GM10266 (cell line): ENCODE measurements at regions not wholly inside any gene's neighbourhood (a gene's known extent, or its start where the extent isn't known, plus 50 kb on each side); places are given as distances from the start of the nearest gene placed in this dataset.

ENCODE experiments used
- DNase-seq: peaks from one replicate; pipeline ENCODE4 v3.0.0; 2012; ENCODE audit errors: extremely low spot score
- CTCF ChIP-seq: IDR thresholded peaks from 2 replicates; pipeline ENCODE4 v1.5.1; 2012; ENCODE audit warnings: mild to moderate bottlenecking, low read depth; ENCODE audit not compliant: control insufficient read depth, insufficient read depth; ENCODE audit errors: missing control alignments

DNA sequence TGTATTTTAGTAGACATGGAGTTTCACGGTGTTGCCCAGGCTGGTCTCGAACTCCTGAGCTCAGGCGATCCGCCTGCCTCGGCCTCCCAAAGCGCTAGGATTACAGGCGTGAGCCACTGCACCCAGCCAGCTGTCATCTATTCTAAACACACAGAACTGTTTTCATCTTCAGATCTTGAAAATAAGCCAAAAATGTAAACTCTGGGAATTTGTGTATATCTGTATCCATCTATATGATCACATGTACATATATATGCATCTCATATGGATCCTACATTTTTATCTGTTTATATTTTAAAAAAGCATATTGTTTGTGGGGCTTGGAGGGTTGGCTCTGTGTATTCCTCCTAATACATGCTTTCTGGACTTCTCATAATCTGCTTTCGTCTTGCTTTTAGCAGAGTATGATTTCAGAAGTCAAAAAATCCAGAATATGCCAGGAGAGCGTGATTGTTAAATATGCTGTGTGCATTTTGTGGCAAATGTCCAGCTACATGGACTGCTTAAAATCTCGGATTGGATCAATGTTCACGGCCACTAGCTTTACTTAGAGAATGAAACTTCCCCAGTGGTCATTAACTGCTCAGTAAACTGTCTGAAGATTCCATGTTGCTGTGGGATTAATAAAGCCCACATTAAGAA is 274.4 kb upstream of the IRX1 start:
- DNase-seq = no peak
- TF ChIP-seq CTCF = no peak

GRCh38 chr5:3320317-3320875 is 275.2 kb upstream of the IRX1 start:
- no peak for DNase-seq

DNA sequence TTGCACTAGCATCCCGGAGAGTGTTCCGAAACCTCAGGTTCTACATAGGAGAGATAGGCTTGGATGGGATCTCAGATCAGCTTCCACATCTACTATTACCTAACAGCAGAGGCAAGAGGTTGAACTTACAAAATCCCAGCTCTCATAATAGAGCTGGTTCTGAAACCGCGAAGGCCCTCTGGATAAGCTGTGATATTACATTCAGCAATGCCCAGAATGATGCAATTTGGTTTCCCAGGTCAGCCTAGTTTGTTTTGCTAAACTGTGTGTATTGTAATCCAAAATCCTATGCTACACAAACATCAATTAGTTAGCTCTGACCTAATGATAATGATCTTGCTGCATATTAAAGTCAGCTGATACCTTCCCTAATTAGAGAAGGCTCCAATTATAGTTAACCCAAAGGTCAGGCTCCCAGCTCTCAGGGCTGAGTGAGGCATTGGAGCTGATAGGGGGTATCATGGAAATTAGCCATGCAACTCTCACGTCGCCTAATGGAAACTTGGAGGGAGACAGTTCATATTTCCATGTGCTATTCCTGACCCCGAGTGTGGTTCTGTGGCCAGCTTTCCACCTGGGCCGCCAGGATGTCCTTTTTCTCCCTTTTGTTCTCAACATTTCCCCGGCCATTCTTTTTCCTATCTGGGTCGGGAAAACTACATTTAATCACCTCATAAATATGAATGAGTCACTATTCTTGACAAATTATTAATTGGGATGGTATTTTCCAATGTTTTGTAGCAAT is 278.4 kb upstream of the IRX1 start:
- no peak for DNase-seq
- no peak for TF ChIP-seq CTCF

More at GRCh38 chr5:3320317-3320875, 275.2 kb upstream of the IRX1 start:
- TF ChIP-seq CTCF = no peak

GRCh38 chr5:3313569-3313968 is 282.1 kb upstream of the IRX1 start:
- DNase-seq = no peak
- TF ChIP-seq CTCF = no peak

DNA sequence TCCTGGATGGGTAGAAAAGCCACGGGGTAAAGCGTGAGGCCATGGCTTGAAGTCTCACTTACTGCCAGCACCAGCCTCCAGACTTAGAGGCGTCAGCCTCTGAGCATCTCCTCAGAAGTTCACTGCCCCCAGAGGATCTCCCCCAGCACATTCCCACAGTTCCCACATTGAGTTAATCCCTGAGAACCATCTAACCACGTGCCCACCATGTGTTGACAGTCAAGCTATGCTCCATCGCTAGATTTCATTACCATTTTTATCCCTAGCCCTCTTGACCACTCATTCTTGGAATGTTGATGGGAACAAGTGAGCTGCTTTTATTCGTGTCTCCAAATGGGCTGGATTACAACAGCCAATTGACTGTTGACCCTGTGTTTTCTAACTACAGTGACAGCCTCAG is 283.3 kb upstream of the IRX1 start:
- TF ChIP-seq CTCF = no peak
- DNase-seq = no peak

DNA sequence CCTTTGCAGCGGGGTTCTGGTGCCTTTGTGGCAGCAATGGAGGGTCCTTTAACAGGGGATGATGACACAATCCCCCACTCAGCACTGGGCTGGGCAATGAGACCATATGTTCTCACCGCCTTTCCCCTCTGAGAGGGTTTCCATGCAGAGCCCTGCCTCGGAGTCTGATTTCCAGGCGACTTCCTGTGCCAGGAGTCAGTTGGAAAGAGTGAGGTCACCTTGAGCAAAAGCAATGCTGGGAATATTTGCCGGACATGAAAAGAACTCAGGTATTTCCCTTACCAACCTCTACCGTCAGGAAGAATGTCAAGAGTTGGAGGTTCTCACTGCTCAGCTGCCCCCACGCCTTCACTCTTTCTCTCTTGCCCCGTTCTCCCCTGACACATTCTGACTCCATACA is 284.2 kb upstream of the IRX1 start:
- DNase-seq = no peak
- no peak for TF ChIP-seq CTCF

GRCh38 chr5:3310541-3311261 is 284.9 kb upstream of the IRX1 start:
- no peak for DNase-seq
- no peak for TF ChIP-seq CTCF
